HG03565 (cell line): ENCODE measurements at regions not wholly inside any gene's neighbourhood (a gene's known extent, or its start where the extent isn't known, plus 50 kb on each side); places are given as distances from the start of the nearest gene placed in this dataset.
"Not testable (repeated sequence)": the region's sequence is repeated elsewhere in the genome, so short reads cannot be mapped to it uniquely, and the experiment has no call there.

Experiments
- ATAC-seq: cut with Tn5 transposase; IDR thresholded peaks from one replicate; pipeline ENCODE4 v1.9.1; 2021; ENCODE audit warnings: mild to moderate bottlenecking, moderate library complexity; ENCODE audit not compliant: unreplicated experiment

DNA sequence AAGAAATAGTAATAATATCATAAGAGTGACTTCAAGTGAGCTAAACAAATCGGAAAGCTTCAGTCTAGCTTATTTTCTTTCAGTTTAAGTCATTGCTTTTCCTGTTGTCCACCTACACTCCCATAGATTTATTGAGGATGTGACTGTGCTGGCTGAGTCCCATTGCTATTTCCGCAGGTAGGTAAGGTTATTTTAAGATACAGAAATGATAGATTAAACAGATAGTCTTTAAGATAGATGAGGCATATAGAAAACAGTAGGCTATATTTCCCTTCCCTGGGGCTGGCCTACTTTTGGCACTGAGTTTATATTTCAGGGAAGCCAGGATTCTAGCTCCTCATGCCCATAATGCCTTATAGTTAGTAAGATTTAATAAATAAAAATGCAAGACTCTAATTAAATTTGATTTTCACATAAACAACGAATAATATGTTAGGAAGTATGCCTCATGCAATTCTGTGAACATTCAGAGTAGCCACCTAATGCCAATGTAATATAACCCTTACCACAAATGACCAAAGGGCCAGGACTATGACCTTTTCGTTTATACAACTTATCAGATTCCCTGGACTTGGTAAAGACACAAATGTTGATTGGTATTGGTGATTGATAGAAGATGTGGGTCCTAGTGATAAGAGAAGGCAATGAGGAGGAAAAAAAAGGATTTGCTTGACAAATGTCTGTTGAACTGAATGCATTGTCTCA is 1079.3 kb downstream of the EPHA7 start:
- no peak for ATAC-seq

DNA sequence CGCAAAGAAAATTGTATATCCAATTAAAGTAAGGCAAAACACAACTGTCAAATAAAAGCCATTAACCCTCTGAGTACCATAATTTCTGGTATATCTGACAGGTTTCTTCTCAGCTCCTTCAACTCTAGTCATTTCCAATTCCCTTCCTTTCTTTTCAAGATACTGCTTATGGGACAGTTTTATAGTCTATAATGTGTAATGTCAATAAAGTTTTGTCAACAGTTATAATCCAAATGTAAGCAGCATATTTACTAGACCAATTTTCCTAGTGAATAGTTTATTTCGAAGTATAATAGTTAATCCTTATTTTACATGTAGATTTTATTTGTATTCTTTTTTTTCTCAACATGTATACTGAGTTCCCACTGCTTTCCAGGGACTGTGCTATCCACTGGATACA is 1081.8 kb downstream of the EPHA7 start:
- ATAC-seq = no peak

DNA sequence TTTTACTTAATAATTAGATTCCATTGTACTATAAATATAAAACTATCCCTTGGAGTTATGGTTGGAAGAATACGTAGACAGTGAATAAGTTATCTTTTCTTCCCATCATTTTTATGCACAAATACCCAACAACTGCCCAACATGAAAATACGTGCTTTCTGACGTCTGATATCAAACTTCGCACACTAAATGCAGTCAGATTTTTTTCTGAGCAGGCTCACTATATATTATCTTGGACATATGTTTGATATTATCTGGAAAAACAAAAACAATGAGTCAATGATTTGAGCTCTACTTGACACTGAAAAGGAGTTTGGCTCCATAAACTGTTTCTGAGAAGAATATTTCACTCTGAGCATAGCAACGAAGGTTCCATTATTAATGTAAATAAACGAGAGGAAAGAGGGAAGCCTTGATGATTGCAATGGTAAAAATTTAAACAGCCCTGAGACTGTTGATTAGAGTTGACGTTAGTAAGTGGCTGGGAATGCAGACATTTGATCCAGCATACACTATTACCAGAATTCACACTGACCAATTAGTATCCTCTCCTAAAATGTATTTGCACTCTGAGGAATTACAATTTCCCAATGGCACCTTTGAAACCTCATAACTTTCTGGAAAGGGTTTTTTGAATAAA is 1090.0 kb downstream of the EPHA7 start:
- no peak for ATAC-seq

DNA sequence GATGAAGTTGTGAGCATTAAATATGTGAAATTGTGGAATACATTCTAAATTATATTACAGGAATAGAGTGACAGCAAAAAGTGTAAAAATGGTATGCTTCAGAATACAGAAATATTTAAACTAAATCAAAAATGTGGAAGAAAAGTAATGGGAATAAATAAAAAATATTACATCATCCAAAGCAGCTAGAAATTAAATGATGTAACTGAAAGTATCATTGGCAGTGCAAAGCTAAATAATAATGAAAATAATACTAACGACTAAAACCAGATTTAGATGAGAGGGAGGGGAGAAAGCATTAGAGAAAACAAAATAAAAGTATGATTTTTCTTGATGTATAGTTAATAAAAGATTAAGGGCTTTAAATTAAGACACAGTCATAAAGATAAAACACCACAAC is 1104.0 kb downstream of the EPHA7 start:
- no peak for ATAC-seq

DNA sequence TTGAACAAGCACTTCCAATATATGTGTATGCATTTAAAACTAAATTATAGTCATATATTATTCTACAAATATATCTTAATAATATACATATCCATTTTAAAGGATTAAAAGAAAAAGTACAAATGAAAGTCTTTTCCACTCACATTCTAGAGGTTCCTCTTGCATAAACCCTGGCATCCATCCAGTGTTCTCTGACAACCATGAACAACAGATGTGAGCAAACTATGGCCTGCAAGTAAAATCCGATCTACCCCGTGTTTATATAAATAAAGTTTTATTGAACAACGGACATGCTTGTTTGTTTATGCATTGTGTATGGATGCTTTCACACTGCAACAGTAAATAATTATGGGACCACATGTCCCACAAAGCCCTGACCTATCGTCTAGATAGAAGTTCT is 1122.3 kb downstream of the EPHA7 start:
- ATAC-seq = no peak

DNA sequence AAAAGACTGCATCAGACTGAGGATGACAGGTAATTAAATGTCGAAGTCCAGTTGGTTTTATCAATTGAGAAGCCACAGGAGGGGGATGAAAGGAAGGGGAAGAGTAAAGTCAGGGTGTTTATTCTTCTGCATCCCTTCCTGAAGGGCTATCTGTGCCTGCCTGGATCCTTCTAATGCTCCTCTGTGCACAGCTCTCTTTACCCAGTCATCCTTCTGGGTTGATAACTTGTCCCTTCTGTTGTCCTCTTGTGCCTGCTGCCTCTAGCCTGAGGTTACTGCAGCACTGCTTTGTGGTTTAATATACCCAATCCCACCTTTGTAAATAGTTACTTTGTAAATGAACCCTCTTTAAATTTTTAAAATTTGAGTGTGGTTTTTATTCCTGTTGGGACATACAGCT is 1127.3 kb downstream of the EPHA7 start:
- ATAC-seq = no peak

DNA sequence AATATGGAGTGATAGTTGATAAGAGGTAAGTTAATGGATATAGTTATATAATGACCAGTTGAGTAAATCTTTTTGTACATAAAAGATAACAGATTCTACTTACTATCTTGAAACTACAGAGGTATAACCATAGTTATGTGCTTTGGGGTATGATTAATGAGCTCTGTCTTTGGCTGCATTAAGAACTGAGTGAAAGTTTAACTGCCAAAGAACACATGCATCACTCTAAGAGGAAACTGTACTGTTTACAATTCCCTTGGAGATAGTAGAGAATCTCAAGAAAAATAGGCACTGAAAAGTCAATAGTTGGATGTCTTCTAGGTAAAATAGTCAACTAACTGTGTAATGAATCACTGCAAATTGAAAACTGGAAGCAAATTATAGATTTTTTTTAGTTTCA is 1129.5 kb downstream of the EPHA7 start:
- no peak for ATAC-seq

DNA sequence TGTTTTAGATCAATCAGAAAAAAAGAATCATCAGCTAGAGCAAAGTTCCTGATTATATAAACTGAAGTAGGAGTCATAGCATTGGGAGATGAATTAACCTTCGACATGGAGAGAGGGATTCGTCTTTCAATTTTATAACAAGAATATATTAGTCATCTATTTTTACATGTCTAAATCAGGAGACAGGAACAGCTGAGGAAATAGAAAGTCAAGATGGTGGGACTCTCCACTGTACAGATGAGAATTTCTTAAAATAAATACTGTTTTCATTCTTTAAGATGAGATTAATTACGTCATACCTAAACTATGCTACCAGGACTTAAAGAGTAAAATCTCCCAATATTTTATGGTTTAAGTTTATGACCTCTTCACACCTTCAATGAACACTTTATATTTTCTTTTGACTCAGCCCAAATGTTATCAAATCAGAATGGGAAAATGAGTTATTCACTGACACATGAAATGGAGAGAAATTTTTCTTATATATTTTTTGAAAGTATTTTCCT is 1137.7 kb downstream of the EPHA7 start:
- ATAC-seq = no peak

DNA sequence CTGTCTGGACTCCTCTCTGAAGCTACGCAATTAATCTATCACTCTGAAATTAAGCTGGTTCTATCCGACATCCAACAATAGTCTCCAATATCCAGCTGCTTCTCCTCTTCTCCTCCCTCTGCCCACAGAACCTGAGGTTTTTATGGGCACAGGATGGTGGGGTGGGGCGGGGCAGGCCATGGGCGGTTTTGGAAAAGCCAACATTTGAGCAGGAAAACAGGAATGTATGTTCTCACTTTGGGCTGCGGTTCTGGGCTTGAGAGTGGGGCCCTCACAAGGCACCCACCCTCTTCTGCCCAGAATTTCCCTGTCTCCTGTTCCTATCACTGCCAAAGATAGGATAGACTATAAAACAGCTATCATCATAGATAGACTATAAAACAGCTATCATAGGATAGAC is 1144.2 kb downstream of the EPHA7 start:
- ATAC-seq = no peak

DNA sequence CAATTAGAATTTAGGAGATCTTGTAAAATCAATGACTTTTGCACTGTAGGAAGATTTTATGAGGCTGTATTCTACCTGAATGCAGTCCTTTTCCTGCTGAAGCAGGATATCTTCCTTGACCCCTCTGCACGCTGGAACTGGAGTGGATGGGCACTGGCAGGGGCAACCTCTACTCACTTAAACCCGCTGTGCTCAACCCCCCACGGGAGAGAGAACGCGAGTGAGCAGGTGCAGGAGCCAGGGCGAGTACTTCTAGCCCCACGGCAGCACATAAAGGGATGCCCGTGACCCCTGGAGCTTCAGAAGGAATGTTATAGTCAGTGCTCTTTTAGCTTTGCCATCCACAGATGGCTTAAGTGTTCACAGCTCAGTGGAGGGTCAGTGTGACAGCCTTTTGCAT is 1144.8 kb downstream of the EPHA7 start:
- no peak for ATAC-seq

DNA sequence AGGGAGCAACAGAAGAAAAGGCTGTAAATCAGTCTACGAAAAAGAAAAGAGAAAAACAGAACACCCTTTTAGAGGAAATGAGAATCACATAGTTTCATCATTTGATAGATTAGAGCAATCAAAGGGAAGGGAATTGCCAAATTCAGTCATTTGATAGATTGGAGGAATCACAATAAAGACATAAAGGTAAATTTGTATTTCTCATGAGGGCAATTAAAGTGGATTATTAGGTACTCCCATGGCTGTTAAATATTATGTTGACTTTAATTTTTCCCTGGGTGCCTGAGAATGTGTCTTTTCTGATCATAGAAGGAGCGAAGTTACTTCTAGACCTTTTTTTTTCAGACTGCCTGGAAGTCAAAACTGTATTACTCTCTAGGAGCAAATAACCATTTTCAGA is 1145.7 kb downstream of the EPHA7 start:
- no peak for ATAC-seq

DNA sequence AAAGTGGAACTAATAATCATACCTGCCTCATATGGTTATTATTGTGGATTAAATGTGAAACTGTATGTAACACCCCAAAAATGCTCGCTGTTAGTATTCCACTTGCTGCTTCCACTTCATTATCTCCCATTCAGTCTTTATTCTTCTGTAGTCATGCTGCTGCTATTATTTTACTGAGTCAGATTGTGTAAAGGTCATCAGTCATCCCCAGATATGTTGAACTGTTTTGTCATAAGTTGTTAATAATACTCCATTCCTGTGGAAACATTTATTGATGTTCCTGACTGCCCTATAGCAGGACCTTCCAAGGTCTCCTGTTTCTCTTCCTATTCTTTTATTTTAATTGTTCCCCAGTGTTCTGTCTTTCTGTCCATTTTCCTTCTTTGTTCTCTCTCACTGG is 1148.3 kb downstream of the EPHA7 start:
- no peak for ATAC-seq

DNA sequence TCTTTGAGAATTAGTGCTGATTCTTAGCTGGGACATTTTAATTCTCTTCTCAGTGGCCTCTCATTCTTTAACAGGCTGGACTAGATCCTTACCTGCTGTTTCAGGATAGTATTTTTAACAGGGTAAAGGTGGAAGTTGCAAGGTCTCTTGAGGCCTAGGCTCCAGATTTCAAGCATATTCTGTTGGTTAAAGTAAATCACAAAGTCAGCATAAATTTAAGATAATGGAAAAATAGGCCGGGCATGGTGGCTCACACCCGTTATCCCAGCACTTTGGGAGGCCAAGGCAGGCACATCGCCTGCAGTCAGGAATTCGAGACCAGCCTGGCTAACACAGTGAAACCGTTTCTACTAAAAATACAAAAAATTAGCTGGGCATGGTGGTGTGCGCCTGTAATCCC is 1149.0 kb downstream of the EPHA7 start:
- no peak for ATAC-seq

DNA sequence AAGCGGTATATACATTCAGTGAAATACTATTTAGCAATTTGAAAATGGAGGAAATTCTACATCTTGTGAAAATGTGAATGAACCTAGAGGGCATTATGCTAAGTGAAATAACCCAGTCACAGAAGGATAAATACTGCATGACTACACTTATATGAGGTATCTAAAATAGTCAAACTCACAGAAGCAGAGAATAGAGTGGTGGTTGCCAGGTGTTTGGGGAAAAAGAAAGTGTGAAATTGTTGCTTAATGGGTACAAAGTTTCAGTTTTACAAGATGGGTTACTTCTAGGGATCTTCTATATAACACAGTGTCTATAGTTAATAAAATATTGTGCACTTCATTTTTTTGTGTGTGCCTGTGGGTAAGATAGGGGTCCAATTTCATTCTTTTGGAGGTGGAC is 1152.0 kb downstream of the EPHA7 start:
- ATAC-seq = no peak

DNA sequence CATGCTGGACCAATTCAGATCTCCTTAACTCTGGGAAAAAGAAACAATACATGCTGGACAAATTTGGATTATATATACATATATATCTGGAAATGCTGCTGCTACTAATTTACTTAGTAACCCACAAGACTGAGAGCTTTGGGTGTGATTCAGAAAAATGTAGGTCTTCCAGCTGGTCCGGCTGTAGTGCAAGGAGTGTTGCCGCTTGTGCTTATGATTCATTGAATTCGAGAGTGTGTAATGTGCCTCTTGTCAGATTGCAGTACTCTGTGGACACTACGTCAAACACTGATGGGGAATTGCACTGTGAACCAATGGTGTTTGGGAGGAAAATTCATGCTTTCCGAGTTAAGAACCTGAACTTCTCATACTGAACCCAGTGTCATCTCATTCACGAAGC is 1155.5 kb downstream of the EPHA7 start:
- ATAC-seq = no peak

DNA sequence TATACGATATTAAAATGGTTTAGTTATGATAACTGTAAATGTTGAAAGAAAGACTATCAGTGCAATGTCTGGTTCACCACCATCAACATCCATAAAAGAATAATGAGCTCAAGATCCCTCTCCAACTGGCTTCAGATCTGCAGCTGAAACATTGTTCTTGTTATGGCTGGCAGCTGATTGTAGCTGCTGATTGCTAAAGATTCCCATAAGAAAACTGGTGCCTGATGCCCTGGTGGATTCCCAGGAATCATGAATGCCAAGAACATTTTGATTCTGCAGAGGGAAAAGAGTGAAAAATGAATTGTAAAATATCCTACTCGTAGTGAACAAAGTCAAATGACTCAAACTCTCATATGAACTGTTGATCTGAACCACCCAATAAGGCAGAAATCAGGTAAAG is 1160.2 kb downstream of the EPHA7 start:
- no peak for ATAC-seq

DNA sequence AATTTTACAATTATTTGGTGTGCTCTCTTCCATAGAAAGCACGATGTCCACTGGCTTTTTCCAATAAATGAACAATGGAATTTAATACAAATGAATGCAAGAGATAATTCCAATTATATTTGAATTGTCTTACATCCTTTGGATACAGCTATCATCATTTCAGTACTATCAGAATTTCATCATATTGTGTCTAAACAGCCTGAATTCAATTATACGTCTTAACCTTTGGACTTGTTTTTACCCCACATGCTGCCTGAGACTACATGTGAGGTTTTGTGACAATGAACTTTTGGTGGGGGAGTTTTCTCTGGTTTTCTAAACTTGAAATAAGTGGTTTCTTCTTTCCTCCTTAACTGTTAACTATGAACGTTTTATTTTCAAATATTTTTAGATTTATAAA is 1176.0 kb downstream of the EPHA7 start:
- no peak for ATAC-seq

DNA sequence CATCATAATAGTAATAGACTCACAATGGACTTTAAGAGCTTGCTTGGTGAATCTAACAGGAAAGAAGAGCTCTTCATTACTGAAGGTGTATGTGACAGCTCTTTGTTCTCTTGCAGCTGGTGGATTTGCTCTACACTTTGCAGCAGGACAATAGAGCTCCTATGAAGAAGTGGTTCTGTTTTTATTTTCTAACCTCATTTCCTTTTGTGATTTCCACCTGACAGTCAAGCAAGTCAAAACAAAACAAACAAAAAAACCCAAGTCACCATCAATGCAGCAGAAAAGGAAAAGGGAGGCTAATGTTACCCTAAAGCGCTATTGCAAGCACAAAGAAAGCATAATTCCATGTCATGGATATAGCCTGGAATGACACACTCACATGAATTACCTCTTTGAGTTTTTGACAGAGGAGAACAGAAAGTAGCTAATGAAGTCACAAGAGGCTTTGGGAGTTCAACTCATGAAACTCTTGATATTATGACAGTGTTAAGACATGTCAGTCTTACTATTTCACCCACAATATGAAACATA is 1188.1 kb downstream of the EPHA7 start:
- ATAC-seq = peak; percentile 44

DNA sequence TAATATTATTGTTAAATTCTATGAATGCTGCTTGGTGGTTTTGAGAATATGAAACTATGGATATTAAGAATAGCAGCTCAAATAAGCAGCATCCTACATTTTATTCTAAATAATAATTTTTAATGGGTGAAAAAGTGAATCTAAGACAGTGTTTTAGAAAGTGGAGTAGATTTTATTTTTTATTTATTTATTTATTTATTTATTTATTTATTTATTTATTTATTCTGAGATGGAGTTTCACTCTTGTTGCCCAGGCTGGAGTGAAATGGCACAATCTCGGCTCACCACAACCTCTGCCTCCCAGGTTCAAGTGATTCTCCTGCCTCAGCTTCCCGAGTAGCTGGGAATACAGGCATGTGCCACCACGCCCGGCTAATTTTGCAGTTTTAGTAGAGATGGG is 1199.4 kb downstream of the EPHA7 start:
- not testable (repeated sequence) for ATAC-seq

DNA sequence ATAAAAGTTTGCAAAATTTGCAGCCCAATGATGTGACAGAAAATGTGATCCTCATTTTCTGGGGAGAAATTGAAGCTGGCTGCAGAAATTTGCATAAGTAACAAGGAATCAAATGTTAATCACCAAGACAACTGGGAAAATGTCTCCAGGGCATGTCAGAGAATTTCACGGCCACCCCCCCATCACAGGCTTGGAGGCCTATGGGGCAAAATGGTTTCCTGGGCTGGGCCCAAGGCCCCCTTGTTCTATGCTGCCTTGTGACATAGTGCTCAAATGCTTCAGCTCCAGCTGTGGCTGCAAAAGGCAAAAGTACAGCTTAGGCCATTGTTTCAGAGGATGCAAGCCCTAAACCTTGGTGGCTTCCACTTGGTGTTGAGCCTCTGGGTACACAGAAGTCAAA is 1202.6 kb downstream of the EPHA7 start:
- no peak for ATAC-seq

DNA sequence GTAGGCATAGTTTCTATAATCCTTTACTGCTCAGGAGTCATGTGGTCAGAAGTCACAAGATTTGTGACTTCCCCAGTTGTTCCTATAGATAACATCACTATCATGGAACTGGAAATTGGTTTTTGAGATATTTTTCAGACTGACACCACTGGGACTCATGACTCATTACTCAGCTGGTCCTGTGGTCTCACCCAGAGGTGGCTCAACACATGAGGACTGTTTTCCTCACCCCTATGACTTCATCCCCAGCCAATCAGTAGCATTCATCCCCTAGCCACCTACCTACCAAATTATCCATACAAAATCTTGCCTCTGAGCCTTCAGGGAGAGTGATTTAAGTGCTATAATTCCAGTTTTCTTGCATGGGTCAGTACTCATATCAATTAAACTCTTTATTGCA is 1217.7 kb downstream of the EPHA7 start:
- ATAC-seq = no peak

DNA sequence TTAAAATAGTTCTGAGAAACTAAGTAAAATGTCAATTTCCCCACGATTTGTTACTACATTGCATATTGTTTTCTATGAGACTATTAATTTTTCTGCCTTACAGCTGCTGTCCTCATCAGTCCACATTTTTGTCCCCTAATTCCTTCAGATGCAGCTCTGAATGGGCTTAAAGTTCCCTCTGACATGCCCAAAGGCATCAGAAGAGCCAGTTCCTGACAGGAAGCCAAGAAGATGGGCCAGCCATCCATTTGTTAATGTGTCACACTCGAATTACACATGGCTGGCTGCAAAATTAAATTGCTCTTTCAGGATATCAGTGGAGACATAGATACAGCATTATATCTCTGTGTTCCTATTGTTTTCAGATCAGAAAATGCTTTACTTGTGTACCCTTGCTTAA is 1223.0 kb downstream of the EPHA7 start:
- ATAC-seq = no peak

DNA sequence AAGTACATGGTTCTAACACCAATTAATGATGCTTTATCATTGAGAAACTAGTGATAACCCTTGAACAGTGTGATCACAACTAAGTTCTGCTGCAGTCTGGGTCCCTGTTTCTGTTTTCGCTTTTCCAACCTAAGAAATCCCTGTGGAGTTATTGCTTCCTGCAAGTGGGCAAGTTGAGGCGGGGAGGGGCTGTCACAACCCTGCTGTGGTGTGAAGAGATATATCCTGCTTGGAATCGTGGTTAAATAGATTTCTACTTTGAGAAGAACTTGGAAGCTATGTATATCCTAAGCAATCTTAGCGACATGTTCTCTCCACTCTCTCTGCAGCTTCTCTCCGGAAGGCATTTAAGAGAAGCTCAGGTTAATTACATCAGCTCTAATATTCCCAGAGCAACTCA is 1223.6 kb downstream of the EPHA7 start:
- no peak for ATAC-seq
